ENCODE measurements at regions not wholly inside any gene's neighbourhood (a gene's known extent, or its start where the extent isn't known, plus 50 kb on each side); places are given as distances from the start of the nearest gene placed in this dataset.

- Histone ChIP-seq H2AFZ (replicated peaks) (no peak overlapping the region), H3K4me2 (no peak overlapping the region), H4K20me1 (ENCODE audit: low read depth) (no peaks in the 10 kb centered on the region), H3F3A (ENCODE audit: low read depth) (no peaks in the 10 kb centered on the region), H3K79me2 (ENCODE audit: low read depth) (no peaks in the 10 kb centered on the region), H3K27ac (no peak overlapping the region), H3K9ac (no peak overlapping the region), H3K36me3 (no peaks in the 10 kb centered on the region), H3K4me1 (no peaks in the 10 kb centered on the region), H3K9me3 (ENCODE audit: low read depth) (no peaks in the 10 kb centered on the region), H3K4me3 (no peak overlapping the region), H3K27me3 (no peaks in the 10 kb centered on the region)
- H3K9me3 Mint-ChIP-seq, result no peaks in the 10 kb centered on the region
- no peak for DNase-seq (ENCODE audit: low spot score)
- H3K36me3 Mint-ChIP-seq, result no peaks in the 10 kb centered on the region
- no peaks in the 10 kb centered on the region for H3K27me3 Mint-ChIP-seq (ENCODE audit: insufficient read depth, low read depth)
- no peak overlapping the region for H3K27ac Mint-ChIP-seq
- TF ChIP-seq EZH2 (IDR thresholded peaks at IDR 0.05) (no peak), CTCF (IDR thresholded peaks at IDR 0.05) (no peak), EZH2phosphoT487 (IDR thresholded peaks at IDR 0.05) (no peak)
- H3K4me3 Mint-ChIP-seq, result no peak overlapping the region
- H3K4me1 Mint-ChIP-seq, result no peaks in the 10 kb centered on the region
Observed at GRCh38 chr12:86590296-86590695, 334.1 kb upstream of the MGAT4C start.

- no peaks in the 10 kb centered on the region for H3K4me1 Mint-ChIP-seq
- H3F3A ChIP-seq (ENCODE audit: low read depth), result no peaks in the 10 kb centered on the region
Observed at GRCh38 chr12:86574143-86574542, 318.0 kb upstream of the MGAT4C start.

GRCh38 chr12:86572455-86572854 lies 316.3 kb upstream of the MGAT4C start:
- Mint-ChIP-seq H3K27ac (no peak overlapping the region), H3K4me3 (no peak overlapping the region), H3K9me3 (peaks cover 3% of the 10 kb centered on the region), H3K36me3 (no peaks in the 10 kb centered on the region), H3K27me3 (ENCODE audit: insufficient read depth, low read depth) (no peaks in the 10 kb centered on the region), H3K4me1 (no peaks in the 10 kb centered on the region)
- Histone ChIP-seq H3K4me3 (no peak overlapping the region), H3K27me3 (no peaks in the 10 kb centered on the region), H3K9me3 (ENCODE audit: low read depth) (no peaks in the 10 kb centered on the region), H2AFZ (replicated peaks) (no peak overlapping the region), H3K79me2 (ENCODE audit: low read depth) (no peaks in the 10 kb centered on the region), H3F3A (ENCODE audit: low read depth) (no peaks in the 10 kb centered on the region), H3K36me3 (no peaks in the 10 kb centered on the region), H3K4me1 (no peaks in the 10 kb centered on the region), H4K20me1 (ENCODE audit: low read depth) (no peaks in the 10 kb centered on the region), H3K4me2 (no peak overlapping the region), H3K27ac (no peak overlapping the region), H3K9ac (no peak overlapping the region)
- TF ChIP-seq CTCF (IDR thresholded peaks at IDR 0.05), result no peak
- TF ChIP-seq EZH2 (IDR thresholded peaks at IDR 0.05), result no peak
- TF ChIP-seq EZH2phosphoT487 (IDR thresholded peaks at IDR 0.05), result no peak
- DNase-seq (ENCODE audit: low spot score), result no peak

More at GRCh38 chr12:86574143-86574542, 318.0 kb upstream of the MGAT4C start:
- no peaks in the 10 kb centered on the region for H4K20me1 ChIP-seq (ENCODE audit: low read depth)
- Mint-ChIP-seq H3K36me3 (no peaks in the 10 kb centered on the region), H3K27ac (no peak overlapping the region), H3K27me3 (ENCODE audit: insufficient read depth, low read depth) (no peaks in the 10 kb centered on the region), H3K9me3 (no peaks in the 10 kb centered on the region), H3K4me3 (no peak overlapping the region)
- H3K27me3 ChIP-seq, result no peaks in the 10 kb centered on the region
- no peak overlapping the region for H3K4me2 ChIP-seq
- no peak overlapping the region for H3K27ac ChIP-seq
- DNase-seq (ENCODE audit: low spot score), result no peak
- TF ChIP-seq EZH2phosphoT487 (IDR thresholded peaks at IDR 0.05) (no peak), EZH2 (IDR thresholded peaks at IDR 0.05) (no peak), CTCF (IDR thresholded peaks at IDR 0.05) (no peak)
- H3K79me2 ChIP-seq (ENCODE audit: low read depth), result no peaks in the 10 kb centered on the region
- no peaks in the 10 kb centered on the region for H3K36me3 ChIP-seq
- H3K9ac ChIP-seq, result no peak overlapping the region
- H3K4me3 ChIP-seq, result no peak overlapping the region
- H2AFZ ChIP-seq (replicated peaks), result no peak overlapping the region
- no peaks in the 10 kb centered on the region for H3K9me3 ChIP-seq (ENCODE audit: low read depth)
- H3K4me1 ChIP-seq, result no peaks in the 10 kb centered on the region
